Fibroblast of lung (primary cell): ENCODE measurements at regions not wholly inside any gene's neighbourhood (a gene's known extent, or its start where the extent isn't known, plus 50 kb on each side); places are given as distances from the start of the nearest gene placed in this dataset.

Experiments used
- DNase-seq, 2 donors: peaks; one replicate each; pipeline versions ENCODE4 v3.0.0 to v3.0.0-alpha.2; 2010; ENCODE audit warnings: low read depth in 2 of 2
- H2AFZ ChIP-seq: 2 replicates; pipeline ENCODE4 v1.5.1; 2012; ENCODE audit warnings: low read length, control low read depth, inconsistent platforms
- H3K27ac ChIP-seq: 2 replicates; pipeline ENCODE4 v1.5.1; 2011; ENCODE audit warnings: low read length, control low read depth; ENCODE audit not compliant: insufficient read depth
- H3K27me3 ChIP-seq: 2 replicates; pipeline ENCODE4 v1.5.1; 2011; ENCODE audit warnings: mild to moderate bottlenecking, low read length; ENCODE audit not compliant: control insufficient read depth, insufficient read depth
- H3K36me3 ChIP-seq: 2 replicates; pipeline ENCODE4 v1.5.1; 2011; ENCODE audit warnings: low read length; ENCODE audit not compliant: control insufficient read depth, insufficient read depth
- H3K4me1 ChIP-seq: 2 replicates; pipeline ENCODE4 v1.5.1; 2011; ENCODE audit warnings: low read length; ENCODE audit not compliant: control insufficient read depth, insufficient read depth; ENCODE audit errors: extremely low read depth
- H3K4me2 ChIP-seq: 2 replicates; pipeline ENCODE4 v1.5.1; 2011; ENCODE audit warnings: low read length, control low read depth; ENCODE audit not compliant: insufficient read depth; ENCODE audit errors: extremely low read depth
- H3K4me3 ChIP-seq, 4 experiments: fragments of 200-600 bp in 1 of 4; sonication (generic) in 1 of 4; replicated peaks in 1 of 4; 2 replicates each; pipeline ENCODE4 v1.5.1; 2011 to 2016; ENCODE audit warnings: low read length in 4 of 4, low read depth in 3 of 4, mild to moderate bottlenecking in 3 of 4, control low read depth in 2 of 4, inconsistent platforms in 1 of 4, mixed read lengths in 1 of 4; ENCODE audit not compliant: insufficient read depth in 1 of 4; ENCODE audit errors: control extremely low read depth in 1 of 4
- H3K79me2 ChIP-seq: 2 replicates; pipeline ENCODE4 v1.5.1; 2012; ENCODE audit warnings: mild to moderate bottlenecking, low read length, inconsistent platforms; ENCODE audit not compliant: control insufficient read depth, insufficient read depth
- H3K9ac ChIP-seq: 2 replicates; pipeline ENCODE4 v1.5.1; 2011; ENCODE audit warnings: mild to moderate bottlenecking, low read length, control low read depth; ENCODE audit not compliant: insufficient read depth
- H3K9me3 ChIP-seq: 2 replicates; pipeline ENCODE4 v1.5.1; 2012; ENCODE audit warnings: low read depth, low read length; ENCODE audit not compliant: control insufficient read depth, insufficient read depth
- H4K20me1 ChIP-seq: 2 replicates; pipeline ENCODE4 v1.5.1; 2011; ENCODE audit warnings: low read length; ENCODE audit not compliant: control insufficient read depth, insufficient read depth; ENCODE audit errors: extremely low read depth
- CTCF ChIP-seq, 2 donors: IDR thresholded peaks in 1 of 2; conservative IDR thresholded peaks in 1 of 2; 1 replicate in 1 of 2; 2 replicates in 1 of 2; pipeline ENCODE4 v1.5.1; 2011 to 2012; ENCODE audit warnings: low read length in 2 of 2, control low read depth in 1 of 2, inconsistent platforms in 1 of 2, low read depth in 1 of 2, mild to moderate bottlenecking in 1 of 2
- EZH2 ChIP-seq: IDR thresholded peaks from 2 replicates; pipeline ENCODE4 v1.5.1; 2012; ENCODE audit warnings: low read length, control low read depth, mild to moderate bottlenecking; ENCODE audit errors: missing control alignments

- Histone ChIP-seq H3K9me3 (no peaks in the 10 kb centered on the region), H3K4me1 (no peaks in the 10 kb centered on the region), H3K79me2 (no peaks in the 10 kb centered on the region), H3K27ac (no peak overlapping the region), H3K4me2 (no peak overlapping the region), H3K27me3 (no peaks in the 10 kb centered on the region), H3K9ac (no peak overlapping the region), H4K20me1 (no peaks in the 10 kb centered on the region), H2AFZ (no peak overlapping the region), H3K4me3 (no peak overlapping the region), H3K36me3 (no peaks in the 10 kb centered on the region)
- no peak for TF ChIP-seq EZH2
- TF ChIP-seq CTCF (conservative IDR thresholded peaks at IDR 0.05 in 1 of 2, IDR thresholded peaks at IDR 0.05 in 1 of 2; ENCODE audit: low read depth in 1 of 2, low read length in 2 of 2), result no peak
- no peak for DNase-seq
Measured at GRCh38 chr3:5784690-5785089, 597.2 kb downstream of the EDEM1 start.

- Histone ChIP-seq H3K27me3 (no peaks in the 10 kb centered on the region), H3K79me2 (no peaks in the 10 kb centered on the region), H3K9me3 (no peaks in the 10 kb centered on the region), H3K4me1 (no peaks in the 10 kb centered on the region), H3K9ac (no peak overlapping the region), H3K4me3 (no peak overlapping the region), H3K36me3 (no peaks in the 10 kb centered on the region), H3K4me2 (no peak overlapping the region), H4K20me1 (no peaks in the 10 kb centered on the region), H3K27ac (no peak overlapping the region), H2AFZ (no peak overlapping the region)
- TF ChIP-seq CTCF (conservative IDR thresholded peaks at IDR 0.05 in 1 of 2, IDR thresholded peaks at IDR 0.05 in 1 of 2; ENCODE audit: low read depth in 1 of 2, low read length in 2 of 2) (no peak), EZH2 (no peak)
- peak in 1 of 2 donors; percentile 18 for DNase-seq
Measured at GRCh38 chr3:5787861-5788488, 600.5 kb downstream of the EDEM1 start.

- Histone ChIP-seq H2AFZ (no peak overlapping the region), H3K9ac (no peak overlapping the region), H3K27me3 (no peaks in the 10 kb centered on the region), H3K79me2 (no peaks in the 10 kb centered on the region), H3K36me3 (no peaks in the 10 kb centered on the region), H3K4me1 (no peaks in the 10 kb centered on the region), H4K20me1 (no peaks in the 10 kb centered on the region), H3K4me3 (no peak overlapping the region), H3K9me3 (no peaks in the 10 kb centered on the region), H3K4me2 (no peak overlapping the region), H3K27ac (no peak overlapping the region)
- TF ChIP-seq EZH2 (no peak), CTCF (conservative IDR thresholded peaks at IDR 0.05 in 1 of 2, IDR thresholded peaks at IDR 0.05 in 1 of 2; ENCODE audit: low read depth in 1 of 2, low read length in 2 of 2) (no peak)
- DNase-seq, result no peak
Measured at GRCh38 chr3:5788496-5788895, 601.0 kb downstream of the EDEM1 start.
